ENCODE measurements at regions not wholly inside any gene's neighbourhood (a gene's known extent, or its start where the extent isn't known, plus 50 kb on each side); places are given as distances from the start of the nearest gene placed in this dataset.
"Not testable (repeated sequence)": the region's sequence is repeated elsewhere in the genome, so short reads cannot be mapped to it uniquely, and the experiment has no call there.

DNA sequence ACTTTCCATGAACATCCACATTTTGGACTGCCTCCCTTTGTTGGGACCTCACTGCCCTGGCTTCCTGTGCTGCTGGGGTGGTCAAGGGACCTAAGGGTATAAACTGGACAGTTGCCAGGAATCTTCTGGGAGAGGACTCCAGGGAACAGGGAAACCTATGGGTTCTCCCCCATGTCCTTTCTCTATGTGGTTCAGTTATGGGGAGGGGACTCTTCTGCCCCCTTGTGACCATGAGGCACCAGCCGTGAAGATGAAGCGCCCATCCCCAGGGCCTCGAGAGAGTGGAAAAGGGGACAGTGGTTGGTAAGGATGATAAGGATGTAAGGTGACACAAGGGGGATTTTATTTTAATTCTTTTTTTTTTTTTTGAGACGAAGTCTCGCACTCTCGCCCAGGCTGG, 177.0 kb upstream of the TMEM132C start:
- no peaks in the 10 kb centered on the region for H3K4me1 Mint-ChIP-seq
- no peak overlapping the region for H3K4me3 Mint-ChIP-seq
- H3K27ac Mint-ChIP-seq = no peak overlapping the region
- DNase-seq (ENCODE audit: low spot score in 2 of 2) (no peak), ATAC-seq (no peak)
- H3K9me3 Mint-ChIP-seq = peaks cover 10% of the 10 kb centered on the region
- peaks cover 4% of the 10 kb centered on the region for H3K36me3 Mint-ChIP-seq

DNA sequence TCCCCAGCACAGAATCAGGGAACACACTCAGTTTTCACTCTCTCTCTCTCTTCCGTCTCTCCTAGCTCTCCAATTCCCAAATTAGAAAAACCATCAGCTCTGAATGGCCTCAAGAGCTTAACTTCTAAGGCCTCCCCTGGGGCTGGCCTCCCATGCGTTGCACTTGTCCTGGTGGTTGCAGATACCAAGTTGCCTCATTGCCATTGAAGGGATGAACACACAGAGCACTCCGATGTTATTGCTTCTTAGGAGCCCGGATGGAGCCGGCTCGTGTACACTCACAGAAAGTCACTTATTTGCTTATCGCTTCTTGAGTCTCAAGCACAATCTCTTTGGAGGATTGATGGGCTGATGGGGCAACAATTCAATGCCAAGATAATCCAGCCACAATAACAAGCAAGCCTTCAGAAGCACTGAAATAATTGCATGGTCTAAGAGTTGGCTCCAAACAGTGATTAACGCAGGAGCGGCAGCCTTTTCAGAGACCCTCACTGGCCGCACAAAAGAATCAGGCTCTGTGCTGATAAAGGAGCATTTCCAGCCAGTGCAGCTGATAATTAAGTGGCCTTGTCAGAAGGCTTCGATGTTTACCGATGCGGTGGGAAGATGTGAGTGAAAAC, 175.8 kb upstream of the TMEM132C start:
- no peaks in the 10 kb centered on the region for H3K36me3 Mint-ChIP-seq
- ATAC-seq (no peak), DNase-seq (ENCODE audit: low spot score in 2 of 2) (no peak)
- no peak overlapping the region for H3K27ac Mint-ChIP-seq
- H3K9me3 Mint-ChIP-seq = peaks cover 10% of the 10 kb centered on the region
- H3K4me3 Mint-ChIP-seq = no peak overlapping the region
- H3K4me1 Mint-ChIP-seq = no peaks in the 10 kb centered on the region

DNA sequence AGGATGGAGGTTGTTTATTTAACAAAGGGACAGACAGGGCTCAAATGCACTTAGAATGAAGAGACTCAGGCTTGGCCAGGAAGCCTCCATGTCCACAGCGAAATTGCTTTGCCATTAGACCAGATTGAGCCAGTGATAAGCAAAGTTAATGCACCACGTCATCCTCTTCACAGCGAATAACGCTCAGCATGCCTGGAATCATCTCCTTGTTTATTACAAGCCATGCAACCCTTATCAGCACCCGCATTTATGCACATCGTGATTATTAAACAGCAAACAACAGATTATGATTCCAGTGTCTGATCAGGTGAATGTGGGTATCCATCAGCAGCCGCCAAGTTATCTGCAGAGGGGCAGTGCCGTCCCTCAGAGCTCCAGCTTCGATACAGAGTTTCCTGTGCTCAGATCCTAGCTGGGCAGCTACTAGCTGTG, 175.0 kb upstream of the TMEM132C start:
- no peak for DNase-seq (ENCODE audit: low spot score in 2 of 2)
- Mint-ChIP-seq H3K4me3 (no peak overlapping the region), H3K36me3 (no peaks in the 10 kb centered on the region), H3K27ac (no peak overlapping the region), H3K4me1 (no peaks in the 10 kb centered on the region), H3K9me3 (peaks cover 10% of the 10 kb centered on the region)
- no peak for ATAC-seq

DNA sequence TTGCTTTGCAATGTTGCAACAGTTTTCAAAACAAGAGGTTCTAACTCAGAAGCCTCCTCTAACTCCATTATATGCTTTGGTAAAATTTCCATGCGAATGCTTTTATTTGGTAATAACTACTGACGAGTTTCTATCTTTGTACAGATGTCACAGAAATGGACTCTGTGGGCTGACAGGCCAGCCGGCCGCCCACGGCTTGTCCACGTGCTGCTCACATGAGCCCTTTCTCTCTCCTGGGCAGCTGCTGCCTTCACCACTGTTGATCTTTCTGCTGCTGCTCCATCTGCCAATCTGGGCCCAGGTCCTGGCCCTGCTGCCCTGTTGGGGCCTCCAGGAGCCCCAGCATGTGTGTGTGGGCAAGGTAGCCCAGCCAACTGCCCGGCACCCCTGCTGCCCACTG, 168.2 kb upstream of the TMEM132C start:
- DNase-seq (ENCODE audit: low spot score in 2 of 2) (no peak), ATAC-seq (no peak)
- no peaks in the 10 kb centered on the region for H3K4me1 Mint-ChIP-seq
- H3K36me3 Mint-ChIP-seq = no peaks in the 10 kb centered on the region
- no peak overlapping the region for H3K4me3 Mint-ChIP-seq
- H3K9me3 Mint-ChIP-seq = peaks cover 4% of the 10 kb centered on the region
- H3K27ac Mint-ChIP-seq = no peak overlapping the region

DNA sequence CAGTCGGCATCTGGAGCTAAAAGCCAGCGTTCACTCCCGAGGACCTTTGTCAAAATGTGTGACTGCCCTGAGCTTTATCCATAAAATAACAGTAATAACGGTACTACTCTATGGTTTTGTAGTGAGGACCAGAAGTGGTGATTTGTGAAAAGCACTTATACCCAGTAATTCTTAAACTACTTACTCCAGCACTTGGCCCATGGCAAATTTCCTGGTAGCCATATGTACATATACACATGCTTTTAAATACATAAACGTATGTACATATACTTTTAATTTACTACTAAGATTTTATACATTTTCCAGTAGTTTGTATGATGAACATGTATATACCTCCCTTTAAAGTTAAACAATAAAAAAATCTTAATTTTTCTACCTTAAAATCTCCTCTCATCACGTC, 163.8 kb upstream of the TMEM132C start:
- DNase-seq (ENCODE audit: low spot score in 2 of 2) = no peak
- Mint-ChIP-seq H3K36me3 (no peaks in the 10 kb centered on the region), H3K27ac (no peak overlapping the region), H3K9me3 (peaks cover 4% of the 10 kb centered on the region), H3K4me3 (no peak overlapping the region), H3K4me1 (no peaks in the 10 kb centered on the region)
- no peak for ATAC-seq

DNA sequence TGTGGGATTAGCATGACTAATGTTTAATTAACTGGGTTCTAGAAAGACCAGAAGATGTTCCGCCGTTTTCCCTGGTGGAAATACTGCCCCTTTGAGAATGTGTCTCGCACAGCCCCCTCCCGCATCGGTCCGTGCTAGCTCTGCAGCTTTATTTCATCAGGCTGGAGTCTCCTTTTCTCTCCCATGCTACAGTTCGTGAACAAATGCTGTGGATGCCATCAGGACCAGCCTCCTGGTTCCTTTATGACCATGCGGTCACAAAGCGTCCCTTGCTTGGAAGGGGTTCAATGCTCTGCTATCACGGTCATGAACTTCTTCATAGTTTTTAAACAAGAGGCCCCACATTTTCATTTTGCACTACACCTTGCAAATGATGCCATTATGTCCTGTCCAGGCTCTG, 157.7 kb upstream of the TMEM132C start:
- Mint-ChIP-seq H3K4me3 (no peak overlapping the region), H3K9me3 (peaks cover 3% of the 10 kb centered on the region), H3K27ac (no peak overlapping the region), H3K36me3 (no peaks in the 10 kb centered on the region), H3K4me1 (no peaks in the 10 kb centered on the region)
- DNase-seq (ENCODE audit: low spot score in 2 of 2) (no peak), ATAC-seq (no peak)

DNA sequence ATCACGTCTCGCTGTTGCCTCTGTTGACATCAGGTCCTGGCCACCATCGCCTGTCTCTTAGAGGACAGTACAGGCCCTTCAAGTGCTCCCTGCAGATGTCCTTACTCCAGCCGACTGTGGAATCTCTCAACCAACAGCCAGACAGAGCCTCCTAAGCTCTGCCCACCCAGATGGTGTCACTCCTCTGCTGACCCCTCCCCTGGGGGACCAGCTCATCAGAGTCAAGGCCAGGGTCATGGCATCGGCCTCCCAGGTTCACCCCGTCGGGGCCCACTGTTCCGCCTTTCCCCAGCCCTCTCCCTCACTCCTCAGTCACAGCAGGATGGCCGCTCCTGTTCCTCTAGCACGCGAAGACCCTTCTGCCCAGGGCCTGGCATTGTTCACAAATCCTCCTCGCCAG, 157.3 kb upstream of the TMEM132C start:
- H3K27ac Mint-ChIP-seq = no peak overlapping the region
- no peak for DNase-seq (ENCODE audit: low spot score in 2 of 2)

DNA sequence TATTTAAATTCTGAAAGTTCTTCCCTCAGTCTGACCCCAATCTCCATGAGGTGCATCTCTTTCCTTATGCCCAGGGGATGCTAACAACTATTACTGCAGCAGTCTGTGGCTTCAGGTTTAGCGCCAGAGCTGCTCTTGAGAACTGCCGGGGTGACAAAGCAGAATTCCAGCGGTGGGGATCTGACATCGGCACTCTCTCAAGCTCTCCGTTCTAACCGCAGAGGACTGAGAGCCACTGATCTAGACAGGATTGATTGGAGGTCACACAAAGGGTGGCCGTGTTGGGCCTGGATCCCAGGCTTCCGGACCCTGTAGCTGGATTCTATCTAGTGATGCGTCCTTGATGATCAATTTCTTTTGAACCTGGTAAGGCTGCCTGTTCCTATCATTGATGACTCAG, 155.6 kb upstream of the TMEM132C start:
- H3K36me3 Mint-ChIP-seq = no peaks in the 10 kb centered on the region
- peaks cover 3% of the 10 kb centered on the region for H3K9me3 Mint-ChIP-seq
- H3K27ac Mint-ChIP-seq = no peak overlapping the region
- DNase-seq (ENCODE audit: low spot score in 2 of 2) (no peak), ATAC-seq (no peak)
- H3K4me1 Mint-ChIP-seq = no peaks in the 10 kb centered on the region
- H3K4me3 Mint-ChIP-seq = no peak overlapping the region

More for the DNA sequence above, 157.3 kb upstream of the TMEM132C start:
- peaks cover 3% of the 10 kb centered on the region for H3K9me3 Mint-ChIP-seq
- H3K4me3 Mint-ChIP-seq = no peak overlapping the region
- H3K4me1 Mint-ChIP-seq = no peaks in the 10 kb centered on the region
- no peak for ATAC-seq
- no peaks in the 10 kb centered on the region for H3K36me3 Mint-ChIP-seq

DNA sequence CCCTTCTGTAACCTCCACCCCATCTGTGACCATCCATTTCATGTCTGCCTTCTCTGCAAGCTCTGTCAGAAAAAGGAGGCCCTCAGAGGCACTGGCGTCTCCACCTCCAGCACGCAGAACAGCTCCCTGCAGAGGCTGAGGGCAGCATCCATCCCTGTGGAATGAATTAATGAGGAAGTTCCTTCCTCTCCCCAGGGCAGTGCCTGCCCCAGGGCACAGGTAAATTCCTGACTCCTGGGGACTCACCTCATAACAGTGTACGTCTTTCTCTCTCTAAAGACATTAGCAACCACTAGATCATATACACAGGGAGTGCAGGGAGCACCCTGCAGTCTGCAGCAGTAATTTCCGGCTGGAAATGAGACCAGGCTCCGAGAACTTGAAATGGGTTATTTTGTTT, 155.0 kb upstream of the TMEM132C start:
- Mint-ChIP-seq H3K27ac (no peak overlapping the region), H3K4me1 (no peaks in the 10 kb centered on the region), H3K36me3 (no peaks in the 10 kb centered on the region), H3K9me3 (peaks cover 3% of the 10 kb centered on the region), H3K4me3 (no peak overlapping the region)
- no peak for ATAC-seq
- DNase-seq (ENCODE audit: low spot score in 2 of 2) = no peak

DNA sequence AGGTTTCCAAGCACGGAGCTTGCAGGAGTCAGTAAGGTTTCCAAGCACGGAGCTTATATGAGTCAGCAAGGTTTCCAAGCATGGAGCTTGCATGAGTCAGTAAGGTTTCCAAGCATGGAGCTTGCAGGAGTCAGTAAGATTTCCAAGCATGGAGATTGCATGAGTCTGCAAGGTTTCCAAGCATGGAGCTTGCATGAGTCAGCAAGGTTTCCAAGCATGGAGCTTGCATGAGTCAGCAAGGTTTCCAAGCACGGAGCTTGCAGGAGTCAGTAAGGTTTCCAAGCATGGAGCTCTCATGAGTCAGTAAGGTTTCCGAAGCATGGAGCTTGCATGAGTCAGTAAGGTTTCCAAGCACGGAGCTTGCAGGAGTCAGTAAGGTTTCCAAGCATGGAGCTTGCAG, 153.7 kb upstream of the TMEM132C start:
- ATAC-seq; DNase-seq (ENCODE audit: low spot score in 2 of 2); H3K27ac Mint-ChIP-seq; H3K9me3 Mint-ChIP-seq; H3K4me1 Mint-ChIP-seq; H3K36me3 Mint-ChIP-seq; H3K4me3 Mint-ChIP-seq: not testable (repeated sequence)

DNA sequence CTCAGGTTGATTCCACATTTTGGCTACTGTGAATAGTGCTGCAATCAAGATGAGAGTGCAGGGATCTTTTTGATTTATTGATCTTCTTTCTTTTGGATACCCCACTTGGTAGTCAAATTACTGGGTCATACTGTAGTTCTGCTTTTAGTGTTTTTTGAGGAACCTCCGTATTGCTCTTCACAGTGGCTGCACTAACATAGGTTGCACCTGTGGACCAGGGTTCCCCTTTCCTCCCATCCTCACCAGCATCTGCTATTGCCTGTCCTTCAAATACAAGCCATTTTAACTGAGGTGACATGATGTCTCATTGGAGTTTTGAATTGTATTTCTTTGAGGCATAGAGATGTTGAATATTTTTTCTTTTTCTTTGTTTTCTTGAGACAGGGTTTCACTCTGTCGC, 152.5 kb upstream of the TMEM132C start:
- no peak overlapping the region for H3K4me3 Mint-ChIP-seq
- H3K36me3 Mint-ChIP-seq = no peaks in the 10 kb centered on the region
- DNase-seq (ENCODE audit: low spot score in 2 of 2) = no peak
- no peak overlapping the region for H3K27ac Mint-ChIP-seq
- no peak for ATAC-seq
- H3K4me1 Mint-ChIP-seq = no peaks in the 10 kb centered on the region
- H3K9me3 Mint-ChIP-seq = peaks cover 3% of the 10 kb centered on the region

DNA sequence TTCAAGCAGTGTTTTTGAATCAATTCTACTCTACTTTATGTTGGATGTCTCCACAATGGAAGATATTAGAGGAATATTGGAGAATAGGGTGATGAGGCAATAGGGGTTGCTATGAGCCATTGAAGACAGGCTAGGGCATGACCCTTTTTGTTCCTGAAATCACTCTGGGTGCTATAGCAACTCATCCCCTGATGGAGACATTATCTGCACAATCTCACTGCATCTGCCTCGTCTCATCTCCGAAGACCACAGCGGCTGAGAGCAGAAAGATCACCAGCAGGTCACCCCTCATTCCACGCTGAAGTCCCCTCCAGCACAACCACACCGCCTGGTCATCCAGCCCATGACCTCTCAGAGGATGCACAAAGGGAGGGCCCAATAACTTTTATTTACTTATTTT, 150.4 kb upstream of the TMEM132C start:
- DNase-seq (ENCODE audit: low spot score in 2 of 2) (no peak), ATAC-seq (no peak)
- Mint-ChIP-seq H3K9me3 (peaks cover 3% of the 10 kb centered on the region), H3K4me3 (no peak overlapping the region), H3K4me1 (no peaks in the 10 kb centered on the region), H3K36me3 (no peaks in the 10 kb centered on the region), H3K27ac (no peak overlapping the region)

DNA sequence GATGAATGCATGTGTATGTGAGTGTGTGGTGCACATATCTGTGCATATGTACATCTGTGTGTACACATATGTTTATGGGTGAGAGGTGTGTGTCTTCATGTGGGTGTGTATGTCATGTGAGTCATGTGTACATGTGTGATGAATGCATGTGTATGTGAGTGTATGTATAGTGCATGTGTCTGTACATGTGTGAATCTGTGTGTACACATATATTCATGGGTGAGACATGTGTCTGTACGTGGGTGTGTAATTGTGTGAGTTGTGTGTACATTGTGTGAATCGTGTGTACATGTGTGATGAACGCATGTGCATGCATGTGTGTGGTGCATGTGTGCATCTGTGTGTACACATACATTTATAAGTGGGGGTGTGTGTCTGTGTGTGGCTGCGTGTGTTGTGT, 146.9 kb upstream of the TMEM132C start:
- H3K9me3 Mint-ChIP-seq = no peaks in the 10 kb centered on the region
- ATAC-seq (no peak), DNase-seq (ENCODE audit: low spot score in 2 of 2) (no peak)
- H3K27ac Mint-ChIP-seq = no peak overlapping the region
- no peak overlapping the region for H3K4me3 Mint-ChIP-seq
- no peaks in the 10 kb centered on the region for H3K4me1 Mint-ChIP-seq
- H3K36me3 Mint-ChIP-seq = no peaks in the 10 kb centered on the region

DNA sequence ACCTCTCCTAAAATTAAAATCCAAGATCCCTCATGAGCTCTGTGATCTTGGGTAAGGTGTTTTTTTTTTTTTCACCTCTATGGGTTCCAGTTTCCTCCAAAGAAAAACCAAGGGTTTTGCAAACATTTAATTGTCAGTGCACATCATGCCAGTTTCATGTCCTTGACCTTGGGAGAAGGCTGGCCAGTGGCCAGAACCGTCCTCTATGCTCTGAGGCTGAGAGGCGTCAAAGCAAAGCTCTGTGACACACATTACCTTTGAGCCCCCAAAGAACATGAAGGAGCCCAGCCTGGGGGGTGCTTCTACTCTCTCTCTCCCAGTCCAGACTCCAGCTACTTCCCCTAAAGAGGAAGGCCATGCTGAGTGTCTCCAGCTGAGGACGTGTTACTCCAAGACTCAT, 145.5 kb upstream of the TMEM132C start:
- Mint-ChIP-seq H3K9me3 (no peaks in the 10 kb centered on the region), H3K4me3 (no peak overlapping the region), H3K4me1 (no peaks in the 10 kb centered on the region), H3K36me3 (no peaks in the 10 kb centered on the region), H3K27ac (no peak overlapping the region)
- DNase-seq (ENCODE audit: low spot score in 2 of 2) (no peak), ATAC-seq (no peak)

DNA sequence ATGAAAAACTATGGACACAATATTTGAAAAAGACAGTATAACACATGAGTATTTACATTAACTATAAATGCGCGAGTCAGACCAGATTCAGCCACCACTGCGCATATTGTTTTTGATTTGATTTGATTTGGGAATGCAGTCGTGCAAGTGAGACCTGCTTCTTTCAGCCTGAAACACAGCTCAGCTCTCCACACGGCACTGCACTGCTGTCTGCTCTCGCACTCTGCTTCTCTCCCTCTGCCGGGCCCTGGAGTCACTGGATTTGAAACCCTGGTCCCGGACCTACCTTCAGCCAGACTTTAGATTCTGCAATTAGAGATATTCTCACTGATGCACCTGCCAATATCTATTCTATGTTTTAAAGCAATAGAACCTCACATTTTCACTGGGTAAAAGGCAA, 143.9 kb upstream of the TMEM132C start:
- Mint-ChIP-seq H3K36me3 (no peaks in the 10 kb centered on the region), H3K4me1 (no peaks in the 10 kb centered on the region), H3K4me3 (no peak overlapping the region), H3K27ac (no peak overlapping the region), H3K9me3 (no peaks in the 10 kb centered on the region)
- DNase-seq (ENCODE audit: low spot score in 2 of 2) (no peak), ATAC-seq (no peak)

DNA sequence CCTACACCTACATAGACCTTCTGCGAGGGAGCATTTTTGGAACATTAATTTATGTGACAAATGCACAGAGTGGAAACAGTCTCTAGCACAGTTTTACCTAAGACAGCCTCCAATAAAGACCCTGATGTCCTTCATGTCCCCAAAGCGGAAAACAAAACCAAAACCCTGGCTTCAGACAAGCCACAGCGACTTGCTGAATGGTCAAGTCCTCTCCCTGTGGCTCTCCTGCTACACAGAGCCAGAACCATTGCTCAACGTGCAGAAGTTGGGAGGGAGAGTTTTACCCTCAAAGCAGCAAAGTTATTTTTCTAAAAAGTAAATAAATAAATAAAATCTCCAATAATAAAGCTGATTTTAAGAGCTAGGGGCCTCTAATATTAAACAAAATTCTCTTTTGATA, 135.0 kb upstream of the TMEM132C start:
- no peak for ATAC-seq
- Mint-ChIP-seq H3K4me3 (no peak overlapping the region), H3K36me3 (no peaks in the 10 kb centered on the region), H3K9me3 (peaks cover 5% of the 10 kb centered on the region), H3K27ac (no peak overlapping the region), H3K4me1 (no peaks in the 10 kb centered on the region)
- DNase-seq (ENCODE audit: low spot score in 2 of 2) = no peak

Data from stimulated activated effector memory CD8-positive, alpha-beta T cell treated with anti-CD3 and anti-CD28 coated beads, Interleukin-12 subunit alpha, Interleukin-12 subunit beta, amount 100 ng/mL, for 72 hours (primary cell).